CD4-positive, alpha-beta T cell treated with Interferon gamma for 1 hour (primary cell): ENCODE measurements at regions not wholly inside any gene's neighbourhood (a gene's known extent, or its start where the extent isn't known, plus 50 kb on each side); places are given as distances from the start of the nearest gene placed in this dataset.

Source experiments
- DNase-seq: peaks from one replicate; pipeline ENCODE4 v3.0.0-alpha.2; 2020

GRCh38 chr18:77765468-77765867, 515.8 kb downstream of the GALR1 start:
- no peak for DNase-seq

GRCh38 chr18:77766421-77766820, 516.8 kb downstream of the GALR1 start:
- no peak for DNase-seq

GRCh38 chr18:77772177-77772576, 522.5 kb downstream of the GALR1 start:
- DNase-seq, result no peak

GRCh38 chr18:77776104-77776503, 526.5 kb downstream of the GALR1 start:
- DNase-seq, result no peak

GRCh38 chr18:77777163-77777562, 527.5 kb downstream of the GALR1 start:
- DNase-seq, result no peak

- DNase-seq, result no peak
These were observed 535.2 kb downstream of the GALR1 start for GRCh38 chr18:77784759-77785379.

GRCh38 chr18:77785415-77785975, 535.8 kb downstream of the GALR1 start:
- DNase-seq, result no peak

GRCh38 chr18:77803024-77803423, 553.4 kb downstream of the GALR1 start:
- no peak for DNase-seq

- no peak for DNase-seq
These were observed 554.7 kb downstream of the GALR1 start for GRCh38 chr18:77804382-77804781.

- DNase-seq, result no peak
These were observed 558.0 kb downstream of the GALR1 start for GRCh38 chr18:77807650-77808049.

GRCh38 chr18:77811503-77811902, 561.9 kb downstream of the GALR1 start:
- no peak for DNase-seq

GRCh38 chr18:77815666-77816338, 566.2 kb downstream of the GALR1 start:
- DNase-seq, result no peak

GRCh38 chr18:77818328-77818727, 568.7 kb downstream of the GALR1 start:
- no peak for DNase-seq

- DNase-seq, result no peak
These were observed 570.8 kb downstream of the GALR1 start for GRCh38 chr18:77820472-77820871.

GRCh38 chr18:77821892-77822291, 572.2 kb downstream of the GALR1 start:
- DNase-seq, result no peak

GRCh38 chr18:77822632-77823031, 573.0 kb downstream of the GALR1 start:
- no peak for DNase-seq

- no peak for DNase-seq
These were observed 584.2 kb downstream of the GALR1 start for GRCh38 chr18:77833807-77834206.

- no peak for DNase-seq
These were observed 602.2 kb downstream of the GALR1 start for GRCh38 chr18:77851802-77852201.

- no peak for DNase-seq
These were observed 604.2 kb downstream of the GALR1 start for GRCh38 chr18:77853859-77854258.

- DNase-seq, result no peak
These were observed 608.3 kb downstream of the GALR1 start for GRCh38 chr18:77857678-77858655.

GRCh38 chr18:77859634-77860033, 610.0 kb downstream of the GALR1 start:
- no peak for DNase-seq

- DNase-seq, result no peak
These were observed 612.6 kb downstream of the GALR1 start for GRCh38 chr18:77862066-77862757.

GRCh38 chr18:77865853-77866252, 616.2 kb downstream of the GALR1 start:
- DNase-seq, result no peak
